DOHH2 (cell line): ENCODE measurements at regions not wholly inside any gene's neighbourhood (a gene's known extent, or its start where the extent isn't known, plus 50 kb on each side); places are given as distances from the start of the nearest gene placed in this dataset.

Source experiments
- H3F3A ChIP-seq: fragments of 200-600 bp; sonication (generic), shearing (Covaris generic); 2 replicates; pipeline ENCODE4 v1.6.0; 2016; ENCODE audit warnings: antibody characterized with exemption, mild to moderate bottlenecking; ENCODE audit not compliant: control insufficient read depth, insufficient read depth
- H3K27ac ChIP-seq: fragments of 200-600 bp; sonication (generic); 2 replicates; pipeline ENCODE4 v1.5.1; 2014; ENCODE audit warnings: low read depth, mild to moderate bottlenecking, low read length, moderate library complexity
- H3K27me3 ChIP-seq: fragments of 200-600 bp; sonication (generic); 2 replicates; pipeline ENCODE4 v1.6.1; 2014; ENCODE audit warnings: mild to moderate bottlenecking, low read length, mixed read lengths; ENCODE audit not compliant: control insufficient read depth
- H3K36me3 ChIP-seq: fragments of 200-600 bp; sonication (generic); 2 replicates; pipeline ENCODE4 v1.6.1; 2014; ENCODE audit warnings: mild to moderate bottlenecking, low read length, moderate library complexity, mixed read lengths; ENCODE audit not compliant: control insufficient read depth
- H3K4me1 ChIP-seq: fragments of 200-600 bp; sonication (generic); 2 replicates; pipeline ENCODE4 v1.6.1; 2014; ENCODE audit warnings: mild to moderate bottlenecking, low read length, mixed read lengths; ENCODE audit not compliant: control insufficient read depth
- H3K4me2 ChIP-seq: fragments of 200-600 bp; sonication (generic); 2 replicates; pipeline ENCODE4 v1.6.0; 2014; ENCODE audit warnings: mild to moderate bottlenecking, low read length, moderate library complexity
- H3K4me3 ChIP-seq: fragments of 200-600 bp; sonication (generic); 2 replicates; pipeline ENCODE4 v1.5.1; 2014; ENCODE audit warnings: mild to moderate bottlenecking, low read length, mixed read lengths
- H3K79me2 ChIP-seq: fragments of 200-600 bp; sonication (generic); 2 replicates; pipeline ENCODE4 v1.6.1; 2014; ENCODE audit warnings: mild to moderate bottlenecking, low read length, mixed read lengths; ENCODE audit not compliant: control insufficient read depth
- H3K9me2 ChIP-seq: fragments of 200-600 bp; sonication (generic); replicated peaks from 2 replicates; pipeline ENCODE4 v1.6.1; 2014; ENCODE audit warnings: mild to moderate bottlenecking, low read length, mixed read lengths; ENCODE audit not compliant: control insufficient read depth
- H3K9me3 ChIP-seq: fragments of 200-600 bp; sonication (generic); 2 replicates; pipeline ENCODE4 v1.6.1; 2014; ENCODE audit warnings: antibody characterized with exemption, low read length, mixed read lengths; ENCODE audit not compliant: control insufficient read depth, insufficient read depth
- H4K20me1 ChIP-seq: fragments of 200-600 bp; sonication (generic); 2 replicates; pipeline ENCODE4 v1.6.0; 2014; ENCODE audit warnings: low read depth, mild to moderate bottlenecking, antibody characterized with exemption, low read length, moderate library complexity; ENCODE audit not compliant: control insufficient read depth, insufficient read depth
- CTCF ChIP-seq: fragments of 200-600 bp; sonication (generic); IDR thresholded peaks from one replicate; pipeline ENCODE4 v1.5.1; 2014; ENCODE audit warnings: antibody characterized with exemption, mild to moderate bottlenecking, low read depth, low read length; ENCODE audit not compliant: poor library complexity, severe bottlenecking
- EZH2phosphoT487 ChIP-seq: fragments of 200-600 bp; sonication (generic); IDR thresholded peaks from 2 replicates; pipeline ENCODE4 v1.6.1; 2017; ENCODE audit warnings: borderline replicate concordance, mild to moderate bottlenecking, antibody characterized with exemption, low read length, moderate library complexity, mixed read lengths

- no peaks in the 10 kb centered on the region for H3K27me3 ChIP-seq
- no peaks in the 10 kb centered on the region for H3K36me3 ChIP-seq
- H3K4me1 ChIP-seq, result no peaks in the 10 kb centered on the region
- H3K9me2 ChIP-seq, result no peaks in the 10 kb centered on the region
- no peaks in the 10 kb centered on the region for H4K20me1 ChIP-seq
- no peak overlapping the region for H3K27ac ChIP-seq
- H3K4me3 ChIP-seq, result no peak overlapping the region
- no peak overlapping the region for H3K4me2 ChIP-seq
- no peaks in the 10 kb centered on the region for H3F3A ChIP-seq
- no peaks in the 10 kb centered on the region for H3K9me3 ChIP-seq
- TF ChIP-seq CTCF (no peak), EZH2phosphoT487 (no peak)
- H3K79me2 ChIP-seq, result no peaks in the 10 kb centered on the region
Observed at GRCh38 chr5:110250755-110251154, 475.7 kb downstream of the TMEM232 start.

- Histone ChIP-seq H3K36me3 (no peaks in the 10 kb centered on the region), H3K27me3 (no peaks in the 10 kb centered on the region), H3K4me3 (no peak overlapping the region), H3K27ac (no peak overlapping the region), H3K4me1 (no peaks in the 10 kb centered on the region), H3K9me2 (no peaks in the 10 kb centered on the region), H3K4me2 (no peak overlapping the region), H3F3A (no peaks in the 10 kb centered on the region), H3K9me3 (no peaks in the 10 kb centered on the region), H4K20me1 (no peaks in the 10 kb centered on the region), H3K79me2 (no peaks in the 10 kb centered on the region)
- TF ChIP-seq CTCF (no peak), EZH2phosphoT487 (no peak)
Observed at GRCh38 chr5:110251366-110251765, 475.1 kb downstream of the TMEM232 start.

- Histone ChIP-seq H3K4me2 (no peak overlapping the region), H3F3A (no peaks in the 10 kb centered on the region), H3K9me3 (no peaks in the 10 kb centered on the region), H3K27me3 (no peaks in the 10 kb centered on the region), H3K4me3 (no peak overlapping the region), H3K79me2 (no peaks in the 10 kb centered on the region), H3K36me3 (no peaks in the 10 kb centered on the region), H3K27ac (no peak overlapping the region), H3K4me1 (no peaks in the 10 kb centered on the region), H4K20me1 (no peaks in the 10 kb centered on the region), H3K9me2 (no peaks in the 10 kb centered on the region)
- TF ChIP-seq EZH2phosphoT487, result no peak
- TF ChIP-seq CTCF, result no peak
Observed at GRCh38 chr5:110255194-110255593, 471.3 kb downstream of the TMEM232 start.

GRCh38 chr5:110256298-110256697, 470.2 kb downstream of the TMEM232 start:
- no peak for TF ChIP-seq EZH2phosphoT487
- TF ChIP-seq CTCF, result no peak
- Histone ChIP-seq H3K9me2 (no peaks in the 10 kb centered on the region), H3K4me3 (no peak overlapping the region), H3K4me1 (no peaks in the 10 kb centered on the region), H3F3A (no peaks in the 10 kb centered on the region), H3K27me3 (no peaks in the 10 kb centered on the region), H3K79me2 (no peaks in the 10 kb centered on the region), H3K9me3 (no peaks in the 10 kb centered on the region), H3K36me3 (no peaks in the 10 kb centered on the region), H4K20me1 (no peaks in the 10 kb centered on the region), H3K27ac (no peak overlapping the region), H3K4me2 (no peak overlapping the region)
